Tibial nerve (tissue), 4 donors: ENCODE measurements at regions not wholly inside any gene's neighbourhood (a gene's known extent, or its start where the extent isn't known, plus 50 kb on each side); places are given as distances from the start of the nearest gene placed in this dataset.

Source experiments
- DNase-seq, 2 donors: peaks; one replicate each; pipeline ENCODE4 v3.0.0-alpha.2; 2019; ENCODE audit warnings: low spot score in 2 of 2
- H3K27ac ChIP-seq, 4 donors: fragments of 200-600 bp; sonication (generic) in 3 of 4; one replicate each; pipeline ENCODE4 v1.5.1; 2017 to 2019; ENCODE audit warnings: mild to moderate bottlenecking in 1 of 4
- H3K27me3 ChIP-seq, 2 donors: fragments of 200-600 bp; sonication (generic) in 1 of 2; one replicate each; pipeline versions ENCODE4 v1.5.1 to v1.6.0; 2017 to 2019
- H3K36me3 ChIP-seq, 3 donors: fragments of 200-600 bp; sonication (generic); one replicate each; pipeline ENCODE4 v1.5.1; 2018 to 2019
- H3K4me1 ChIP-seq, 4 donors: fragments of 200-600 bp; sonication (generic) in 3 of 4; one replicate each; pipeline ENCODE4 v1.5.1; 2017 to 2019
- H3K4me3 ChIP-seq, 4 donors: fragments of 200-600 bp; sonication (generic) in 3 of 4; one replicate each; pipeline ENCODE4 v1.5.1; 2017 to 2019; ENCODE audit warnings: mild to moderate bottlenecking in 1 of 4, moderate library complexity in 1 of 4
- H3K9me3 ChIP-seq, 4 donors: fragments of 200-600 bp; sonication (generic) in 3 of 4; one replicate each; pipeline ENCODE4 v1.5.1; 2017 to 2019
- CTCF ChIP-seq, 5 experiments: fragments of 200-600 bp in 3 of 5; fragments of 450-650 bp in 2 of 5; sonication (generic) in 3 of 5; IDR thresholded peaks; one replicate each; pipeline ENCODE4 v1.5.1; 2016 to 2019; ENCODE audit warnings: antibody characterized with exemption in 5 of 5, mild to moderate bottlenecking in 3 of 5, moderate library complexity in 2 of 5
- EP300 ChIP-seq, 2 donors: sonication (generic); formaldehyde crosslinking; IDR thresholded peaks; one replicate each; pipeline ENCODE4 v1.6.1; 2017; ENCODE audit warnings: antibody characterized with exemption in 2 of 2, mild to moderate bottlenecking in 1 of 2
- POLR2A ChIP-seq, 2 donors: fragments of 450-650 bp; IDR thresholded peaks; one replicate each; pipeline ENCODE4 v1.6.1; 2017; ENCODE audit warnings: antibody characterized with exemption in 2 of 2, mild to moderate bottlenecking in 2 of 2, moderate library complexity in 2 of 2
- WGBS, 2 donors: methylation state at CpG; one replicate each; pipeline ENCODE4 v1.1.5; 2018; 5-methylcytosine and 5-hydroxymethylcytosine counted together

GRCh38 chr10:8455181-8455580 lies 400.7 kb downstream of the GATA3 start:
- Histone ChIP-seq H3K27ac (no peak overlapping the region), H3K36me3 (no peaks in the 10 kb centered on the region), H3K27me3 (no peaks in the 10 kb centered on the region), H3K9me3 (peaks cover 0 to 15% (median 0%) of the 10 kb centered on the region in 4 donors), H3K4me1 (peaks cover 0 to 8% (median 0%) of the 10 kb centered on the region in 4 donors), H3K4me3 (no peak overlapping the region)
- DNase-seq, result no peak
- no peak for TF ChIP-seq EP300 (IDR thresholded peaks at IDR 0.05)
- no peak for TF ChIP-seq POLR2A (IDR thresholded peaks at IDR 0.05)
- TF ChIP-seq CTCF (IDR thresholded peaks at IDR 0.05), result no peak

GRCh38 chr10:8456386-8456785 lies 401.9 kb downstream of the GATA3 start:
- peaks cover 0 to 8% (median 0%) of the 10 kb centered on the region in 4 donors for H3K4me1 ChIP-seq
- 53 to 61% methylated on average over 3 of the region's 3 CpGs for WGBS, 2 donors
- H3K9me3 ChIP-seq, result peaks cover 0 to 15% (median 0%) of the 10 kb centered on the region in 4 donors
- TF ChIP-seq POLR2A (IDR thresholded peaks at IDR 0.05) (no peak), EP300 (IDR thresholded peaks at IDR 0.05) (no peak), CTCF (IDR thresholded peaks at IDR 0.05) (no peak)
- DNase-seq, result no peak
- H3K27ac ChIP-seq, result no peak overlapping the region
- H3K4me3 ChIP-seq, result no peak overlapping the region
- H3K27me3 ChIP-seq, result no peaks in the 10 kb centered on the region
- no peaks in the 10 kb centered on the region for H3K36me3 ChIP-seq

- no peak for DNase-seq
- WGBS, 2 donors, result 95 to 100% methylated on average over 1 of the region's 1 CpG
- Histone ChIP-seq H3K27ac (no peak overlapping the region), H3K36me3 (no peaks in the 10 kb centered on the region), H3K27me3 (no peaks in the 10 kb centered on the region), H3K4me1 (no peaks in the 10 kb centered on the region), H3K9me3 (peaks cover 0 to 15% (median 0%) of the 10 kb centered on the region in 4 donors), H3K4me3 (no peak overlapping the region)
- TF ChIP-seq POLR2A (IDR thresholded peaks at IDR 0.05), result no peak
- TF ChIP-seq CTCF (IDR thresholded peaks at IDR 0.05), result no peak
- no peak for TF ChIP-seq EP300 (IDR thresholded peaks at IDR 0.05)
Measured at GRCh38 chr10:8460626-8461025, 406.1 kb downstream of the GATA3 start.

GRCh38 chr10:8462565-8462964 lies 408.1 kb downstream of the GATA3 start:
- WGBS, 2 donors, result 76 to 84% methylated on average over 3 of the region's 3 CpGs
- H3K27me3 ChIP-seq, result no peaks in the 10 kb centered on the region
- DNase-seq, result no peak
- H3K36me3 ChIP-seq, result no peaks in the 10 kb centered on the region
- H3K4me3 ChIP-seq, result no peak overlapping the region
- H3K9me3 ChIP-seq, result peaks cover 0 to 11% (median 0%) of the 10 kb centered on the region in 4 donors
- no peaks in the 10 kb centered on the region for H3K4me1 ChIP-seq
- H3K27ac ChIP-seq, result no peak overlapping the region
- TF ChIP-seq POLR2A (IDR thresholded peaks at IDR 0.05), result no peak
- TF ChIP-seq EP300 (IDR thresholded peaks at IDR 0.05), result no peak
- no peak for TF ChIP-seq CTCF (IDR thresholded peaks at IDR 0.05)

- Histone ChIP-seq H3K27ac (no peak overlapping the region), H3K9me3 (no peaks in the 10 kb centered on the region), H3K4me1 (no peaks in the 10 kb centered on the region), H3K36me3 (no peaks in the 10 kb centered on the region), H3K27me3 (no peaks in the 10 kb centered on the region), H3K4me3 (no peak overlapping the region)
- DNase-seq, result no peak
- no peak for TF ChIP-seq EP300 (IDR thresholded peaks at IDR 0.05)
- TF ChIP-seq CTCF (IDR thresholded peaks at IDR 0.05), result no peak
- TF ChIP-seq POLR2A (IDR thresholded peaks at IDR 0.05), result no peak
- 79 to 87% methylated on average over 4 of the region's 4 CpGs for WGBS, 2 donors
Measured at GRCh38 chr10:8463853-8464252, 409.4 kb downstream of the GATA3 start.
